Mucosa of rectum (tissue), 2 donors: ENCODE measurements at regions not wholly inside any gene's neighbourhood (a gene's known extent, or its start where the extent isn't known, plus 50 kb on each side); places are given as distances from the start of the nearest gene placed in this dataset.

ENCODE experiments used
- H3K27ac ChIP-seq, 2 donors: one replicate each; pipeline ENCODE4 v1.7.0; 2013; ENCODE audit warnings: inconsistent platforms in 2 of 2, low read depth in 2 of 2, low read length in 2 of 2
- H3K27me3 ChIP-seq, 2 donors: one replicate each; pipeline ENCODE4 v1.7.0; 2013; ENCODE audit warnings: low read length in 2 of 2; ENCODE audit not compliant: control insufficient read depth in 2 of 2, insufficient read depth in 2 of 2
- H3K36me3 ChIP-seq, 2 donors: one replicate each; pipeline ENCODE4 v1.7.0; 2013; ENCODE audit warnings: low read length in 2 of 2; ENCODE audit not compliant: control insufficient read depth in 2 of 2, insufficient read depth in 2 of 2
- H3K4me1 ChIP-seq, 2 donors: one replicate each; pipeline ENCODE4 v1.7.0; 2013; ENCODE audit warnings: low read length in 2 of 2, mild to moderate bottlenecking in 1 of 2; ENCODE audit not compliant: control insufficient read depth in 2 of 2, insufficient read depth in 2 of 2
- H3K4me3 ChIP-seq, 2 donors: one replicate each; pipeline ENCODE4 v1.7.0; 2013; ENCODE audit warnings: low read length in 2 of 2
- H3K9ac ChIP-seq, 2 donors: one replicate each; pipeline ENCODE4 v1.7.0; 2013; ENCODE audit warnings: low read length in 2 of 2, low read depth in 1 of 2, mild to moderate bottlenecking in 1 of 2
- H3K9me3 ChIP-seq, 2 donors: one replicate each; pipeline ENCODE4 v1.7.0; 2013; ENCODE audit warnings: low read length in 2 of 2; ENCODE audit not compliant: control insufficient read depth in 2 of 2
- donor health status: healthy.
- donor health status: Normal muscosa, but diverticular disease.

DNA sequence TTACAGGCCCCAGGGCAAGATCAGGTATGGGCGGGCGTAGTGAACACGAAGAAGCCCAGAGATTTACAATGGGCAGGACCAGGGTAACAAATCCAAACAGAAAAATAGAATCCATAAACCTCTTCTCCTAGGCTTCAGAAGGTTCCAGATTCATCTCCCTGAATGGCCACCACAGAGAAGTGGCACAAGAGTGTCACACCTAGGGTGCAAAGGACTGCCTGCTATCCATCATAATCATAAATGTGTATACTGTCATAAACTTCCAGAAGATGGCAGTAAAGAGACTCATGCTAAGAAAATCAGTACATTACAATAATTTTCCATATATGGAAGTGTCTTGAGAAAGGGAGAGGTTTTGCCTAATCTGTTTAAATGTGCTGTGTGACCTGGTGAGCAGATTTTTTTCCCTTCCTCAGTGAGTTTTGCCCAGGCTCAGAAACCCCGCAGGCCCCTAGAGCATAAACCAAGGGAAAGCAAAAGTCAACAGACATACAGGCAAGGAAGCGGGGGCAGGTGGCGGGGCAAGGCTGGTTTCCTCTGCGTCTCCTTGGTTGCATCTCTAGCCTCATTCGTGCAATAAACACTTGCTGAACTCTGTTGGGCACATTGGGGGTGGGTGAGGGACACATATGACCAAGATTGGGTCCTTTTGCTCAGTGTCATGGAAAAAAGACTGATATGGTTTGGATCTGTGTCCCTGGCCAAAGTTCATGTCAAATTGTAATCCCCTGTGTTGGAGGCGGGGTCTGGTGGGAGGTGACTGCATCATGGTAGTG is 92.0 kb upstream of the CDH5 start:
- no peak overlapping the region for H3K9ac ChIP-seq
- H3K27me3 ChIP-seq = no peaks in the 10 kb centered on the region

DNA sequence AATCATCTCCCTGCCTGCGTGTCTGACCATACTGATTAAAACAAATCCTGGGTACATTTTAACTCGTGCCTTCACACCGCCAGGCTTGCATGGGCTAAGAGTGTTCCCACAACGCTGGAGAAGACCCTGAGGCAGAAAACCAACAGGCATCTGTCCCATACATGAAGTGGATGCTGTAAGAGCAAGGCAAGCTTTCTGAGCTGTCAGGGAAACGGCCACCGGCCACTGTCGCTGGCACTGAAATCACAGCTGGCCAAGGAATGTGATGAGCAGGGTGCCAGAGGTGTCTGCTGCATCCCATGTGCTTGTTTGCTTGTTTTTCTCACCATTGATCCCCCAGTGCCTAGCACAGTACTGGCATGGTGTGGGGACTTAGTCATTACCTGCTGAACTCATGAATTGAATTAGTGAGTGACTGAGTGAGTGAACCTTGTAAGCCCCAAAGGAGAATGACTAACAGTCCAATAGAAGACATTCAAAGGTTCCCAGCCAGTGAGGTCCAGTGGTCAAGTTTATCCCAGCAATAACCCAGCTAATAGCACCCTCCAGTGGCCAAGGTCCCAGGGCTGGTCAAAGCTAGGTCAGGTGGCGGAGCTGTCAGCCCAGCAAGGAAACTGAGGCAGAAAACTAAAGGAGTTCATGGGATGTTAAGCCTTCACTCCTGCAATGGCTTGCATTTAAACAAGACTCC is 92.7 kb upstream of the CDH5 start:
- no peak overlapping the region for H3K4me3 ChIP-seq
- no peaks in the 10 kb centered on the region for H3K27me3 ChIP-seq
- no peaks in the 10 kb centered on the region for H3K9me3 ChIP-seq
- H3K36me3 ChIP-seq = no peaks in the 10 kb centered on the region
- no peak overlapping the region for H3K9ac ChIP-seq
- no peak overlapping the region for H3K27ac ChIP-seq
- H3K4me1 ChIP-seq = peaks cover 4 to 6% of the 10 kb centered on the region in 2 donors

More for the DNA sequence above, 92.0 kb upstream of the CDH5 start:
- Histone ChIP-seq H3K9me3 (no peaks in the 10 kb centered on the region), H3K4me3 (no peak overlapping the region), H3K36me3 (no peaks in the 10 kb centered on the region), H3K4me1 (peaks cover 4 to 6% of the 10 kb centered on the region in 2 donors), H3K27ac (no peak overlapping the region)

GRCh38 chr16:66273053-66273452 is 93.4 kb upstream of the CDH5 start:
- no peak overlapping the region for H3K9ac ChIP-seq

GRCh38 chr16:66272461-66272860 is 94.0 kb upstream of the CDH5 start:
- Histone ChIP-seq H3K36me3 (no peaks in the 10 kb centered on the region), H3K9me3 (no peaks in the 10 kb centered on the region), H3K9ac (no peak overlapping the region), H3K4me3 (no peak overlapping the region), H3K4me1 (peaks cover 4 to 6% of the 10 kb centered on the region in 2 donors), H3K27ac (no peak overlapping the region), H3K27me3 (no peaks in the 10 kb centered on the region)

More at GRCh38 chr16:66273053-66273452, 93.4 kb upstream of the CDH5 start:
- peaks cover 4 to 6% of the 10 kb centered on the region in 2 donors for H3K4me1 ChIP-seq
- no peaks in the 10 kb centered on the region for H3K36me3 ChIP-seq
- H3K27me3 ChIP-seq = no peaks in the 10 kb centered on the region
- no peak overlapping the region for H3K27ac ChIP-seq
- H3K9me3 ChIP-seq = no peaks in the 10 kb centered on the region
- H3K4me3 ChIP-seq = no peak overlapping the region

DNA sequence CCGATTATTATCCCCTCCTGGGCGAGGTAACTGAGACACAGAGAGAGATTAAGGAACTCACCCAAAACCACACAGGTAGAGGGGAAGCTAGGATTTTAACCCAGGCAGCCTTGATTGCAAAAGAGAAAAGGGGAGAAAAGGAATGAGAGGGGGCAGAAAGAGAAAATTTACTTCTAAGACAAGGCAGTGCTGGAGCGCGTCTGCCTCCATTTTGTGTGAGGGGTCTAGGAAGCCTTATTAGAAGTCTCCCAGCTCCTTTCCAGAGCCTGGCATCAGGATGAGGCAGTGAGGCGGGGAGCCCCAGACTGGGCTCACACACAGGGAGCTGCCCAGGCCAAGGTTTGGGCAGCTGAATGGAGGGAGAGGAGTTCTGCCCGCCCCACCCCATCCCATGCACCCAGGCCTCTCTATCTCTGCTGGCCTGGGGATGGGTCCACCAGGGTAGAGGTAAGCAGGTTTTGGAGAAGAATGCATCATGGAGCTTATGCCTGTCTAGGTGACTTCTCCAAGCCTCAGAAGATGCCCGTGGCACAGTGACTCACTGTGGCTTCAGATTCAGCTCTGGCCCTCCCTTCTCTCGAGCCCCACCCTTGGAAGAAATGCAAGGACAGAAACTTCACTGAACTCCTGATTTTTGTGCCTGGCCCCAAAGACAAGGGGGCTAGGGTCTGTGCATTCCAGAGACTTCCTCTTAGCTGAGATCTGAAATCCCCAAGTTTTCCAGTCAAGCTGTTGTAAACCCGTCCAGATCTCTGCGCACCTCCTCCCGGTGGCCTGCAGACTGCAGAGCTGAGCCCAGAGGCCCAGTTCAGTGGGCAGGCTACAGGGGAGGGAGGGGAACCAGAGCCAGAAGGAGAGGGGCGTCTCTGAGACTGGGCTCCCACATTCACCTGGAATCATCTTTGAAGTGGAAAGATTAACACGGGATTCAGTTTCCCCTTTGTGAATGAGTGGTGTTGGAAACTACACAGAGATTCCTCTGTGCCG is 95.1 kb upstream of the CDH5 start:
- H3K27me3 ChIP-seq = no peaks in the 10 kb centered on the region
- no peaks in the 10 kb centered on the region for H3K9me3 ChIP-seq
- peaks cover 4 to 6% of the 10 kb centered on the region in 2 donors for H3K4me1 ChIP-seq
- H3K27ac ChIP-seq = no peak overlapping the region
- H3K36me3 ChIP-seq = no peaks in the 10 kb centered on the region
- no peak overlapping the region for H3K9ac ChIP-seq
- H3K4me3 ChIP-seq = no peak overlapping the region

DNA sequence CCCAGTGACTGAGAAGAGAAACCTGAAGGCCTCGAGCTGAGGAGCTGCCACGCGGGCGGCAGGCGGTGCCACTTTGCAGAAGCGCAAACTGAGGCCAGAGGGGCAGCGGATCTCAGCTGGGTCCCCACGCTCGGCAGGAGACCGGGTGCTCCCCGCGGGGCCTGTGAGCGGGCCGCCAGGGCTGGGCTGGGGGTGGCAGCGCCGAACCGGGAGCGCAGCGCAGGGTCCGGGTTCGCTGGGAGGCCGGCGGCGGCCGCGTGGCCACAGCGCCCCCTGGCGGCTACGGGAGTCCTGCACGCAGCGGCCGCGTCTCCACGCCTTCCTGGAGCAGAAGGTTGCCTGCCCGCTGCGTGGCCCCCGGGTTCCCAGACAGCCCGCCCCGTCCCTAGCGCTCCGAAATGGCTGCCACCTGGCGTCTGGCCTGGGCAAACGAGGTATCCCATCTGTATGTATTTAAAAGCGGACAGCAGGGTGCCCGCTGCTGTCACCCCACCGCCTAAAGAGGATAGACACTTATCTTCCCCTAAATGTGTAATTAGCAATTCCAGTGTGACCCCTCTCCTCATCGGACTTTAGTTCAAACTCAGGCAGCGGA is 96.1 kb upstream of the CDH5 start:
- no peaks in the 10 kb centered on the region for H3K9me3 ChIP-seq
- H3K27me3 ChIP-seq = no peaks in the 10 kb centered on the region
- peak overlapping the region in 1 of 2 donors; percentile 22 for H3K4me3 ChIP-seq
- H3K4me1 ChIP-seq = peaks cover 4 to 6% of the 10 kb centered on the region in 2 donors
- no peak overlapping the region for H3K9ac ChIP-seq
- H3K27ac ChIP-seq = peak overlapping the region in 1 of 2 donors; percentile 27
- no peaks in the 10 kb centered on the region for H3K36me3 ChIP-seq

- Histone ChIP-seq H3K27ac (peak overlapping the region in 1 of 2 donors; percentile 27), H3K9ac (no peak overlapping the region)
These were observed 96.7 kb upstream of the CDH5 start for GRCh38 chr16:66269617-66270332.

GRCh38 chr16:66267292-66268014 is 99.0 kb upstream of the CDH5 start:
- no peak overlapping the region for H3K4me3 ChIP-seq
- no peaks in the 10 kb centered on the region for H3K9me3 ChIP-seq
- H3K9ac ChIP-seq = no peak overlapping the region
- no peaks in the 10 kb centered on the region for H3K27me3 ChIP-seq
- H3K36me3 ChIP-seq = no peaks in the 10 kb centered on the region
- H3K27ac ChIP-seq = peak overlapping the region in 1 of 2 donors; percentile 3
- peaks cover 5 to 6% of the 10 kb centered on the region in 2 donors for H3K4me1 ChIP-seq

More at GRCh38 chr16:66269617-66270332, 96.7 kb upstream of the CDH5 start:
- peak overlapping the region in 1 of 2 donors; percentile 22 for H3K4me3 ChIP-seq
- H3K9me3 ChIP-seq = no peaks in the 10 kb centered on the region
- peaks cover 4 to 6% of the 10 kb centered on the region in 2 donors for H3K4me1 ChIP-seq
- no peaks in the 10 kb centered on the region for H3K36me3 ChIP-seq
- no peaks in the 10 kb centered on the region for H3K27me3 ChIP-seq
